GM23338 (cell line): ENCODE measurements at regions not wholly inside any gene's neighbourhood (a gene's known extent, or its start where the extent isn't known, plus 50 kb on each side); places are given as distances from the start of the nearest gene placed in this dataset.

Source experiments
- CREB1 ChIP-seq: fragments of 250-450 bp; sonication (Bioruptor Pico); IDR thresholded peaks from 2 replicates; pipeline ENCODE4 v1.5.0; 2020; ENCODE audit warnings: low read depth, mild to moderate bottlenecking, moderate library complexity
- EZH2 ChIP-seq: fragments of 200-600 bp; sonication (generic); IDR thresholded peaks from one replicate; pipeline ENCODE4 v1.8.0; 2017; ENCODE audit warnings: antibody characterized with exemption, mild to moderate bottlenecking, low read depth; ENCODE audit not compliant: unreplicated experiment
- EZH2phosphoT487 ChIP-seq: fragments of 200-600 bp; sonication (generic); IDR thresholded peaks from one replicate; pipeline ENCODE4 v1.8.1; 2018; ENCODE audit warnings: antibody characterized with exemption; ENCODE audit not compliant: unreplicated experiment
- NANOG ChIP-seq: IDR thresholded peaks from 2 replicates; pipeline ENCODE4 v1.6.1; 2016; ENCODE audit warnings: antibody characterized with exemption, borderline replicate concordance
- POLR2AphosphoS5 ChIP-seq: IDR thresholded peaks from 2 replicates; pipeline ENCODE4 v1.6.1; 2016; ENCODE audit warnings: antibody characterized with exemption, low read depth
- TF ChIP-seq, protein P1 (sequence below), 2 experiments: fragments of 200-600 bp in 1 of 2; sonication (generic) in 1 of 2; conservative IDR thresholded peaks; 2 replicates each; pipeline versions ENCODE4 v1.5.1 to v1.6.1; 2016 to 2017; ENCODE audit warnings: antibody characterized with exemption in 2 of 2, low read depth in 2 of 2, mild to moderate bottlenecking in 2 of 2, moderate library complexity in 1 of 2
- TF ChIP-seq, protein P2 (sequence below): IDR thresholded peaks from one replicate; pipeline ENCODE4 v1.6.1; 2018; ENCODE audit warnings: antibody characterized with exemption; ENCODE audit not compliant: unreplicated experiment

DNA sequence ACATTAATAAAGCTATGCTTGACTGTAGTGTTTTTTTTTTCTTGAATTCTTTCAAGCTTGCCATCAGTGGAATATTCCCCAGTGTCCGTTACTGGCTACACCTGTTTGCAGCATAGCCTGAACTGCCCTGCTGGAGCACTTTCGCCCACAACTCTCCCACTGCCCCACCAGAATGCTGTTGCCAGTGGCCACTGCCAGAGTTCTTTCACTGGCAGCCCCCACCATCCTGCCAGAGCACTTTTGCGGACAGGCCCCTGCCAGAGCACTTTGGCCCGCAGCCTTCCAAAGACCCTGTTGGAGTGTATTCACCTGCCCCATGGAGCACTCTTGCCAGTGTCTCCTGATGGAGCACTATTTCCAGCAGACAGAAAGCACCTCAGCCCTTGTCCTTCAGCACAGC is 452.3 kb upstream of the GRID2 start:
- TF ChIP-seq, protein P1, sequence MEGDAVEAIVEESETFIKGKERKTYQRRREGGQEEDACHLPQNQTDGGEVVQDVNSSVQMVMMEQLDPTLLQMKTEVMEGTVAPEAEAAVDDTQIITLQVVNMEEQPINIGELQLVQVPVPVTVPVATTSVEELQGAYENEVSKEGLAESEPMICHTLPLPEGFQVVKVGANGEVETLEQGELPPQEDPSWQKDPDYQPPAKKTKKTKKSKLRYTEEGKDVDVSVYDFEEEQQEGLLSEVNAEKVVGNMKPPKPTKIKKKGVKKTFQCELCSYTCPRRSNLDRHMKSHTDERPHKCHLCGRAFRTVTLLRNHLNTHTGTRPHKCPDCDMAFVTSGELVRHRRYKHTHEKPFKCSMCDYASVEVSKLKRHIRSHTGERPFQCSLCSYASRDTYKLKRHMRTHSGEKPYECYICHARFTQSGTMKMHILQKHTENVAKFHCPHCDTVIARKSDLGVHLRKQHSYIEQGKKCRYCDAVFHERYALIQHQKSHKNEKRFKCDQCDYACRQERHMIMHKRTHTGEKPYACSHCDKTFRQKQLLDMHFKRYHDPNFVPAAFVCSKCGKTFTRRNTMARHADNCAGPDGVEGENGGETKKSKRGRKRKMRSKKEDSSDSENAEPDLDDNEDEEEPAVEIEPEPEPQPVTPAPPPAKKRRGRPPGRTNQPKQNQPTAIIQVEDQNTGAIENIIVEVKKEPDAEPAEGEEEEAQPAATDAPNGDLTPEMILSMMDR (conservative IDR thresholded peaks at IDR 0.05; ENCODE audit: low read depth in 2 of 2): no peak
- TF ChIP-seq EZH2phosphoT487 (no peak), EZH2 (no peak), POLR2AphosphoS5 (no peak), NANOG (no peak), CREB1 (no peak)
- TF ChIP-seq, protein P2, sequence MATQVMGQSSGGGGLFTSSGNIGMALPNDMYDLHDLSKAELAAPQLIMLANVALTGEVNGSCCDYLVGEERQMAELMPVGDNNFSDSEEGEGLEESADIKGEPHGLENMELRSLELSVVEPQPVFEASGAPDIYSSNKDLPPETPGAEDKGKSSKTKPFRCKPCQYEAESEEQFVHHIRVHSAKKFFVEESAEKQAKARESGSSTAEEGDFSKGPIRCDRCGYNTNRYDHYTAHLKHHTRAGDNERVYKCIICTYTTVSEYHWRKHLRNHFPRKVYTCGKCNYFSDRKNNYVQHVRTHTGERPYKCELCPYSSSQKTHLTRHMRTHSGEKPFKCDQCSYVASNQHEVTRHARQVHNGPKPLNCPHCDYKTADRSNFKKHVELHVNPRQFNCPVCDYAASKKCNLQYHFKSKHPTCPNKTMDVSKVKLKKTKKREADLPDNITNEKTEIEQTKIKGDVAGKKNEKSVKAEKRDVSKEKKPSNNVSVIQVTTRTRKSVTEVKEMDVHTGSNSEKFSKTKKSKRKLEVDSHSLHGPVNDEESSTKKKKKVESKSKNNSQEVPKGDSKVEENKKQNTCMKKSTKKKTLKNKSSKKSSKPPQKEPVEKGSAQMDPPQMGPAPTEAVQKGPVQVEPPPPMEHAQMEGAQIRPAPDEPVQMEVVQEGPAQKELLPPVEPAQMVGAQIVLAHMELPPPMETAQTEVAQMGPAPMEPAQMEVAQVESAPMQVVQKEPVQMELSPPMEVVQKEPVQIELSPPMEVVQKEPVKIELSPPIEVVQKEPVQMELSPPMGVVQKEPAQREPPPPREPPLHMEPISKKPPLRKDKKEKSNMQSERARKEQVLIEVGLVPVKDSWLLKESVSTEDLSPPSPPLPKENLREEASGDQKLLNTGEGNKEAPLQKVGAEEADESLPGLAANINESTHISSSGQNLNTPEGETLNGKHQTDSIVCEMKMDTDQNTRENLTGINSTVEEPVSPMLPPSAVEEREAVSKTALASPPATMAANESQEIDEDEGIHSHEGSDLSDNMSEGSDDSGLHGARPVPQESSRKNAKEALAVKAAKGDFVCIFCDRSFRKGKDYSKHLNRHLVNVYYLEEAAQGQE: no peak
